ENCODE measurements at regions not wholly inside any gene's neighbourhood (a gene's known extent, or its start where the extent isn't known, plus 50 kb on each side); places are given as distances from the start of the nearest gene placed in this dataset.

- no peak overlapping the region for H3K4me3 ChIP-seq (replicated peaks; ENCODE audit: low read depth, low read length)
- no peak for DNase-seq (ENCODE audit: low read depth)
- TF ChIP-seq, protein P1, sequence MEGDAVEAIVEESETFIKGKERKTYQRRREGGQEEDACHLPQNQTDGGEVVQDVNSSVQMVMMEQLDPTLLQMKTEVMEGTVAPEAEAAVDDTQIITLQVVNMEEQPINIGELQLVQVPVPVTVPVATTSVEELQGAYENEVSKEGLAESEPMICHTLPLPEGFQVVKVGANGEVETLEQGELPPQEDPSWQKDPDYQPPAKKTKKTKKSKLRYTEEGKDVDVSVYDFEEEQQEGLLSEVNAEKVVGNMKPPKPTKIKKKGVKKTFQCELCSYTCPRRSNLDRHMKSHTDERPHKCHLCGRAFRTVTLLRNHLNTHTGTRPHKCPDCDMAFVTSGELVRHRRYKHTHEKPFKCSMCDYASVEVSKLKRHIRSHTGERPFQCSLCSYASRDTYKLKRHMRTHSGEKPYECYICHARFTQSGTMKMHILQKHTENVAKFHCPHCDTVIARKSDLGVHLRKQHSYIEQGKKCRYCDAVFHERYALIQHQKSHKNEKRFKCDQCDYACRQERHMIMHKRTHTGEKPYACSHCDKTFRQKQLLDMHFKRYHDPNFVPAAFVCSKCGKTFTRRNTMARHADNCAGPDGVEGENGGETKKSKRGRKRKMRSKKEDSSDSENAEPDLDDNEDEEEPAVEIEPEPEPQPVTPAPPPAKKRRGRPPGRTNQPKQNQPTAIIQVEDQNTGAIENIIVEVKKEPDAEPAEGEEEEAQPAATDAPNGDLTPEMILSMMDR (IDR thresholded peaks at IDR 0.05; ENCODE audit: low read length, missing control alignments) = no peak
Observed at GRCh38 chr6:44721954-44722578, 334.6 kb downstream of the CDC5L start.

DNA sequence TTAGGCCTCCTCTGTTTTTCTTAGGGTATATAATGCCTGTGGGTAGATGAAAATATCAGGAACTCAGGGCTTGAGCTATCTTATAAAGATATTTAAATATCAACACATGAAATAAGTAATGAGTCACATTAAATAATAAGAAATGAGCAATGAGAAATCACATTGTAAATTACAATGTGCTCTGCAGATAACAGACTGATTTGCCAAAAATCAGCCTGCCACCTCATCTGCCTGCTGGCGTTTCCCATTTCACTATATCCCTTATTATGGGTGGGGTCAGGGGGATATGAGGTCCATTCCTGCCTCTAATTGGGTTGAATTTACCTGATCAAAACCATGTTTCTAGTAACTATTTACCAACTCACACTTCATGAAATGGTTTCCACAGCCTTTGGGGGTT lies 335.2 kb downstream of the CDC5L start:
- TF ChIP-seq, protein P1 (IDR thresholded peaks at IDR 0.05; ENCODE audit: low read length, missing control alignments) = no peak
- no peak overlapping the region for H3K4me3 ChIP-seq (replicated peaks; ENCODE audit: low read depth, low read length)
- DNase-seq (ENCODE audit: low read depth) = no peak

GRCh38 chr6:44723439-44724197 lies 336.1 kb downstream of the CDC5L start:
- DNase-seq (ENCODE audit: low read depth) = no peak
- TF ChIP-seq, protein P1 (IDR thresholded peaks at IDR 0.05; ENCODE audit: low read length, missing control alignments) = no peak
- H3K4me3 ChIP-seq (replicated peaks; ENCODE audit: low read depth, low read length) = no peak overlapping the region

- H3K4me3 ChIP-seq (replicated peaks; ENCODE audit: low read depth, low read length) = no peak overlapping the region
- DNase-seq (ENCODE audit: low read depth) = no peak
- TF ChIP-seq, protein P1 (IDR thresholded peaks at IDR 0.05; ENCODE audit: low read length, missing control alignments) = no peak
Observed at GRCh38 chr6:44725070-44725469, 337.6 kb downstream of the CDC5L start.

- DNase-seq (ENCODE audit: low read depth) = no peak
- H3K4me3 ChIP-seq (replicated peaks; ENCODE audit: low read depth, low read length) = no peak overlapping the region
- TF ChIP-seq, protein P1 (IDR thresholded peaks at IDR 0.05; ENCODE audit: low read length, missing control alignments) = no peak
Observed at GRCh38 chr6:44727651-44728630, 340.4 kb downstream of the CDC5L start.

DNA sequence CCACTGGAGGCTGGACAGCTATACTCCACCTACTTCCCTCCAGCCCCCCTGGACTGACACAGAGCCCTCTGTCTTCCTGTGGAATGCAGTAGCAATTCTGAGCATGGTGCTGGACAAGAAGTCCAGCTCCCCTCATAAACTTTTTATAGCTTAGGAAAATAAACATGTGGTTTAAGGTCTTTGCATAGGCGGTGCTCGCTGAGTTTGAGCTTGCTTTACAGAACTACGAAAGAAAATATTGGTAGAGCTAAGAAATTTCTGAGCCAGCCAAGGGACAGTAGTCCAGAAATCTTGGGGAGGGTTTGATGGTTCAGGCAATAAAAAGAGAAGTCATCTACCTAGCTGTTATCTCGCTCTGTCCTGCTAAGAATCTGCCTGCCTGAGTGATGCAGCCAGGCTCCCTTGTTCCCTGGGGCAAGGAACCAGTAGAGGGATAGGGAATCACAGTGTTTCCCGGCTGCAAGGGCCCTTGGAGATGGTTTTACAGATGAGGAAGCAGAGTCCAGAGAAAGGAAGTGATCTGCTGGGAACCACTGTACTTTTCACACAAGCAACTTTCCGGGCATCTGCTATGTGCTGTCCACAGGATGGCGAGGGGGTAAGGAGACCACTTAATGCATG lies 343.4 kb downstream of the CDC5L start:
- no peak overlapping the region for H3K4me3 ChIP-seq (replicated peaks; ENCODE audit: low read depth, low read length)
- TF ChIP-seq, protein P1 (IDR thresholded peaks at IDR 0.05; ENCODE audit: low read length, missing control alignments) = no peak
- DNase-seq (ENCODE audit: low read depth) = peak; percentile 10
